GM12891 (cell line): ENCODE measurements at regions not wholly inside any gene's neighbourhood (a gene's known extent, or its start where the extent isn't known, plus 50 kb on each side); places are given as distances from the start of the nearest gene placed in this dataset.

ENCODE experiments used
- DNase-seq: peaks from one replicate; pipeline ENCODE4 v3.0.0; 2011; ENCODE audit warnings: low spot score; ENCODE audit not compliant: insufficient read length
- FAIRE-seq: peaks from 2 replicates; lab custom pipeline; 2011; peaks lifted over from hg19 to GRCh38; lab: Jason Lieb, UNC
- PAX5 ChIP-seq: IDR thresholded peaks from 2 replicates; pipeline ENCODE4 v1.6.1; 2011; ENCODE audit warnings: low read length, moderate library complexity, mild to moderate bottlenecking; ENCODE audit not compliant: insufficient read depth, severe bottlenecking
- POLR2A ChIP-seq: IDR thresholded peaks from 2 replicates; pipeline ENCODE4 v1.6.1; 2011; ENCODE audit warnings: low read depth, low read length, control low read depth
- POLR2AphosphoS5 ChIP-seq: IDR thresholded peaks from 2 replicates; pipeline ENCODE4 v1.6.1; 2011; ENCODE audit warnings: low read depth, low read length, control low read depth
- POU2F2 ChIP-seq: IDR thresholded peaks from 2 replicates; pipeline ENCODE4 v1.6.1; 2011; ENCODE audit warnings: low read depth, mild to moderate bottlenecking, control low read depth, low read length, moderate library complexity
- SPI1 ChIP-seq: IDR thresholded peaks from 2 replicates; pipeline ENCODE4 v1.6.1; 2011; ENCODE audit warnings: low read depth, low read length, control low read depth
- TAF1 ChIP-seq: IDR thresholded peaks from 2 replicates; pipeline ENCODE4 v1.6.1; 2011; ENCODE audit warnings: low read depth, low read length, control low read depth

DNA sequence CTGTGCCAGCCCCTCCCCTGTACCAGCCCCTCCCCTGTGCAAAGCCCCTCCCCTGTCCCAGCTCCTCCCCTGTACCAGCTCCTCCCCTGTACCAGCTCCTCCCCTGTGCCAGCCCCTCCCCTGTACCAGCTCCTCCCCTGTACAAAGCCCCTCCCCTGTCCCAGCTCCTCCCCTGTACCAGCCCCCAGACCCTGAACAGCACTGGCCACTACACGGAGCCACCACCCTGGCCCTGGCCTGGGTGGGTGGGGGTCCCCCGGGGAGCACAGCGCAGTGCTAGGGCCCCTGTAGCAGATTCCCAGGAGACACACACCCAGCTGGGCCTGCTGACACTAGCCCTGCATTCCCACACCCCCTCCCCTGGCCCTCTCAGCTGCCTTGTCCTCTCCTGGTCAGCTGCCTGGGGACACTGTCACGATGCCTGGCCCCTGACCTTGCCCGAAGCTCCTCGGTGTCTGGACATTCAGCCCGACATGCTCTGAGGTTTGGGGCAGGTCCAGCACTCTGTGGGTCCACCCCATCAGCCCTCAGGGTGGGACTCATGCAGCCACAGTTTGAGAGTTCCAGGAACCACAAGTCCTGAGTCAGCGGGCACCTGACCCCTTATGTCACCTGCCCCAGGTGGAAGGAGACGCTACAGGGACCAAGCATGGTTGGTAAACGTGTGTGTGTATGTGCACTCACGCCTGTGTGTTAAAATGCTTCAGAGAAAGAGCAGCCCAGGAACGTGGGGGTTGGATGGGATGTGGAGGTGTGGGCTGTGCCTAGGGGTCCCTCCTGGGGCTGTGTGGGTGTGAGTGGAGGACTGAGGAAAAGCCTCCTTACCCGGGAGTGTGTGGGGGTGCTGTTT, 114.2 kb downstream of the METRNL start:
- no peak for DNase-seq
- FAIRE-seq, result peak; percentile 86
- TF ChIP-seq SPI1 (no peak), POLR2A (no peak), PAX5 (no peak), POU2F2 (no peak), TAF1 (no peak), POLR2AphosphoS5 (no peak)

DNA sequence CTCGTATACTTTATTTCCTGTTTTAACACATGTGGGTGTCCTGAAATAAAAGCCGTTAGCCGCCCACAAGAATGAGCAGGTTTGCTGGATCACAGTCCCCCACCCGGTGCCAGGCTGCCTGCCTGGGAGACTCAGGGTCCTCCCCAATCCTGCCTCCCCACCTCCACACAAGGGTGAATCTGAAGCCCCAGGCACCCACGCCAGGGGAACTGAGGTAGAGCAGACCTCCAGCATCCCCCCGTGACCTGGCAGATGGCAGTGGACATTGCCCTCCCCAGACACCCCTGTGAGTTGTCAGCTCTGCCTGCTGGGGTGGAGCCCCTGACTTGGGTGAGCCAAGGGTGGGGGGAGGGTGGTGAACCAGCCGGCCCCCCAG, 114.8 kb downstream of the METRNL start:
- no peak for FAIRE-seq
- TF ChIP-seq SPI1 (no peak), POLR2A (no peak), PAX5 (no peak), TAF1 (no peak), POU2F2 (no peak), POLR2AphosphoS5 (no peak)
- no peak for DNase-seq

DNA sequence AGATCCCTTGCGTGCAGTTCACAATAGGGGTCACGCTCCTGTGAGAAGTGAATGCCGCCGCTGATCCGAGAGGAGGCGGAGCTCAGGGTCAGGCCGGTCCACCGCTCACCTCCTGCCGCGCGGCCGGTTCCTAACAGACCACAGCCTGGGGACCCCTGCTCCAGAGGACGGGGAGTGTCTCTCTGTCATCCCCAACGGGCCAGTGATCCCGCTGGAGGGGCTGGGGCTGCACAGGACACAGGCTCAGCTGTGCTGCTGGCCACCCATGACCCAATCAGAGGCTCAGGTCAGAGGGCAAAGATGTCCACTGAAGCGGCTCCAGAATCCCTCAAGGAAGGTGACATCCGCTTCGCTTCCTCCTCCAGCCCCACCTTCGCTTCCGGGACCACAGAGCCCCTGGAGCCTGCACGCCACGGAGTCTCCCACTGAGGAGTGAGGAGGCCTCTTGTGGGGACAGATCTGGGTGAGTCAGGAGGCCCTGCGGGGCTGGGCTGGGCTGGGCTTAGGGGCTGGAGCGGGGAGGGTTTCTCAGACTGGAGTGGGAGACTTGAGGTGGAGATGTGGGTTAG, 115.4 kb downstream of the METRNL start:
- DNase-seq (no peak), FAIRE-seq (no peak)
- no peak for TF ChIP-seq SPI1
- no peak for TF ChIP-seq POLR2A
- TF ChIP-seq TAF1, result no peak
- TF ChIP-seq PAX5, result no peak
- TF ChIP-seq POU2F2, result no peak
- no peak for TF ChIP-seq POLR2AphosphoS5

DNA sequence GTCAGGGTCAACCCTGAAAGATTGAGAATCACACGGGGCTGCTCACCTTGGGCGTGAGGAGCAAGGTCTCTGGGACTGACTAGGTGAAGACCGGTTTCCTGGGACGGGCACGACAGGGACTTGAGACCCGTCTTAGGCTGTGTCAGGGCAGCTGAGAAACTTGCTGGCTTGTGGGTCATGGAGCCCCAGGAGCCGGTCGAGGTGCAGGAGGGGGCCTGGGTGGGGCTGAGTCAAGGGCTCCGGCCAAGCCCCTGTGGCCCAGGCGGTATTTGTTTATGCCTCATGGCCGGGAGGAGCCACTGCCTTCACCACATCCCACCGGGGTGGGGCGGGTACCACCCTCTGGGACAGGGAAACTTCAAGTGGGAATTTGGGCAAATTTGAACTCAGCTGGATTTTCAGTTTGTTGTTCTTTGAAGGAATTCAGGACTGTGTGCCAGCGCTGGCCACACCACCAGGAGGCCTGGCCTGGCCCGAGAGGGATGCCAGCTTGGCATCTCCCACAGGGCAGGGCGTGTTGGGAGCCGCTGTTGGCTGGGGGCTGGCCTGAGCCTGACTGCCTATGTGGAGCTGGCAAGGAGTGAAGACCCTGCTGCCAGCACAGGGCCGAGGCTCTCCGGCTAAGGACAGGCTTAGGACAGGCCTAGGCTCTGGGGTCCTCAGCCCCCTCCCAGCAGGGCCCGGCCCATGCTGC, 116.1 kb downstream of the METRNL start:
- TF ChIP-seq POLR2AphosphoS5 (no peak), SPI1 (no peak), POLR2A (no peak), PAX5 (no peak), TAF1 (no peak), POU2F2 (no peak)
- DNase-seq, result no peak
- FAIRE-seq, result no peak

DNA sequence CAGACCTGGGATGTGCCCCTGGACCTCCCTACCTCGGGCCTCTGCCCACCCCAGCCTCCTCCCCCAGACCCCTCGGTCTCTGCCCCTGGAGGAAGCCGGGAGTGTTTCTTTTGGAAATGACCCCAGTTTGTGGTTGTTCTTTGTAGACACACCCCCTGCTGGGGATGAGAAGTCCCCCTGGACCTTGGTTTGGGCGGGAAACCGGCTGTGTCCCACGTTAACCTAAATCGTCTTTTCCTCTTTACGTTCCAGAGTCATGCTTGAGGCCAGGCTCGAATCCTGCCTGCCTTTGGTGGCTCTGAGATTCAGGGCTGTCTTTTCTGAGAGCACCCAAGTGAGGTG, 116.6 kb downstream of the METRNL start:
- FAIRE-seq, result no peak
- no peak for DNase-seq
- no peak for TF ChIP-seq TAF1
- TF ChIP-seq POU2F2, result no peak
- TF ChIP-seq SPI1, result no peak
- TF ChIP-seq POLR2A, result no peak
- no peak for TF ChIP-seq POLR2AphosphoS5
- TF ChIP-seq PAX5, result no peak

DNA sequence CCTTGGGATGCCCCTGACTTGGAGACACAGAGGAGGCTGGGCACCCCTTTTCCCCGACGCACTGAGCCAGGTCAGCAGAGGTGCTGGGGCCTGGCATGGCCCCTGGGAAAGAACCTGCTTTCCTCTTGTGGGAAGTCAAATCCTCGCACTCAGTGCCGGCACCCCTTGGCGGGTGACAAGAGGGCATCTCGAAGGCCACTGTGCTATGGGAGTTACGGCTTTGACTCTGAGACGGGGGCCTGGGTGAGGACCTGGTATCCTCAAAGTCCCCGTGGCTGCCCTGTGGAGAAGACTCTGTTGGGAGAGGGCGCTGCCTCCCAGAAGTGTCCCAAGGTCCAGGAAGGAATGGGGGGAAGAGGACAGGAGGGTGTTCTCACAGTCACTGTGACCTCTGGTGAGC, 117.0 kb downstream of the METRNL start:
- FAIRE-seq, result no peak
- DNase-seq, result no peak

DNA sequence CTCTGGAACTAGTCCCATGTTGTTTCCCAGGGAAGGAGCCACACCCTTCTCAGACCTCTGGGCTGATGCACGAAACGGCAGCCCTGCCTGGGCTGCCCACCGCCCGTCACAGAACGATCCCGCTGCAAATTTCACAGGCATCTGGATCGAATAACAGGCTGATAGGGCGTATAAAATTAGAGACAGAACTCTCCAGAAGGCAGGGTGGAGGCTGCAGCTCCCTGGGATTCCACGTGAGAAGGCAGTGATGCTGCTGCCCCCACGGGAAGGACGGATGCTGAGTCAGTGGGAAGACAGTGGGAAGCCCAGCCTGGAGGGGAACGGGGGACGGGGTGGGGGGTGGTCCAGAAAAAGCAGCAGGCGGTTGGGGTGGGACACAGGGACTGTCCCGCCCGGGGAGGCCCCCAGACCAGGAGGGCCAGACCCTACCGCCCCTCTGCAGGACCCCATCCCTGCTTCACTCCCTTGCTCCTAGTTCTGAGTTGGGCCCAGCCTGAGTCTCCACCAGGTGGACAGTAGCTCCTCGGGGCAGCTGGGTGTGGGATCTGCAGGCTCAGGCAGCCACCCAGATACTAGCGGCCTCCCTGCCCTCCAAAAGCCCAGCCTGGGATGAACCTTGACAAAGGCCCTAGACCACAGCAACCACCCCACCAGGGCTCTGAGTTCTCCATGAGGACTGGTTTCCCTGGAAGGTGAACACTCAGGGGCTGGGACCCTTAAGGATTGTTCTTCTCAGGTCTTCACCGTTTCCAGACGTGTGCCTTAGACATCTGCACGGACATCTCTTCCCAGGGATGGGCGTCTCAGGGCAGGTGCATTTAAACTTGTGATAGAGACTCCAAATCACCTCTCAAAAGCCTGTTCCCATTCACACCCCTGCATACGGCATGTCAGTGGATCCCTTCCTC, 117.8 kb downstream of the METRNL start:
- FAIRE-seq (no peak), DNase-seq (no peak)
- TF ChIP-seq SPI1 (no peak), POLR2AphosphoS5 (no peak), PAX5 (no peak), POLR2A (no peak), TAF1 (no peak), POU2F2 (no peak)

More for the DNA sequence above, 117.0 kb downstream of the METRNL start:
- no peak for TF ChIP-seq PAX5
- TF ChIP-seq POLR2A, result no peak
- TF ChIP-seq POU2F2, result no peak
- no peak for TF ChIP-seq SPI1
- TF ChIP-seq POLR2AphosphoS5, result no peak
- no peak for TF ChIP-seq TAF1

DNA sequence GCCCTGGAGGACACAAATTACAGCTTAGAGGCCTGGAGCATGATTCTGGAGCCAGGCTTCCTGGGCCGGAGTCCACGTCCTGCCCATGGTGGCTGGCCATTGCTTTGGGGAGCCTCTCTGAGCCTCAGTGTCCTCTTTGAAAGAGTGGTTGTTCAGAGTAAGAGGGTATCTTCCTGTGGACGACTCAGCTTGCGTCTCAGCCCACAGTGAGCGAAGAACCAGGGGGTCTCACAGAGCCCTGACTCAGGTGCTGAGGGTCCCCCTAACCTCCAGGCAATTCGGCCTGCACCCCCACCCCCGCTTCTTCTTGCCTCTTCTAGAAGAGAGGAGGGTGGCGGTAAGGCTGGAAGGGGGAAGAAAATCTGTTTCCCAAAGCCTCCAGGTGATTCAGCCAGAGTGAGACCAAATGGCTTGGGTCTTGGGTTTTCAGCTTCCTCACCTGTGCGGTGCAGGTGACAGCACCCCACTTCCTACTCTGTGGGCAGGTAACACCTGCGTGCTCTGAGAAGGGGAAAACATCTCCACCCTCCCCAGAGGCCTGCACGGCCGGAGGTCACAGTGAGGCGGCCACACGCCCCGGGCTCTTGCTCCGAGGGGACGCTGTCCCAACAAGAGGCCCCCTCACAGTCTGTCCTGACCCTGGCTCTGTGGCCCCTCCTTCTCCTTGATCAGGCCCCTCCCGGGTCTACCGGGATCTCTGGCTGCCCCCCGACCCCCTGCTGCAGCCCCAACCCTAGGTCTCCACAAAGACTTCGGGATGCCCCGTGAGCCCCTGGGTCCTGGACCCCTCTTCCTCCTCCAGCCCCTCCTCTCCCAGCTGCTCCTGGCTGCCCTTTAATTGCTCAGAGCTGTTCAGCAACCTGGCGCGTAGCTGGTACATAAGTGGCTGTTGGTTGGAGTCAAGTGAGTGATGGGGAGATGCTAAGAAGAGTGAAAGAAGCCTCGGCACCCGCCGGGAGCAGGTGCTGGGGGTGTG, 119.2 kb downstream of the METRNL start:
- FAIRE-seq, result peak; percentile 47
- no peak for DNase-seq
- TF ChIP-seq POLR2A, result no peak
- TF ChIP-seq SPI1, result no peak
- TF ChIP-seq PAX5, result no peak
- no peak for TF ChIP-seq POU2F2
- no peak for TF ChIP-seq POLR2AphosphoS5
- no peak for TF ChIP-seq TAF1
